Panc1 (cell line): ENCODE measurements at regions not wholly inside any gene's neighbourhood (a gene's known extent, or its start where the extent isn't known, plus 50 kb on each side); places are given as distances from the start of the nearest gene placed in this dataset.
A peak's percentile ranks its signal among the peaks of the same experiment; 100 is the strongest.

Experiments used
- ATAC-seq: fragments of 200-7000 bp; cut with Tn5 transposase; 2 replicates; pipeline ENCODE4 v1.9.1; 2020; ENCODE audit warnings: mild to moderate bottlenecking, moderate library complexity
- BruUV-seq: library from RNA; stranded (reverse); fragments of 400-500 nt; replicated peaks from 2 replicates; lab custom pipeline; 2021; lab: Mats Ljungman, UMichigan
- CTCF ChIA-PET: fragments of 300-600 bp; sonication (Branson Sonifier 250); formaldehyde crosslinking; loops from one replicate; lab custom pipeline; 2022; ENCODE audit warnings: antibody characterized with exemption; lab: Charles Lee
- POLR2A ChIA-PET: fragments of 300-600 bp; sonication (Branson Sonifier 250); formaldehyde crosslinking; loops from one replicate; lab custom pipeline; 2022; ENCODE audit warnings: antibody characterized with exemption; lab: Charles Lee
- DNase-seq: peaks from one replicate; pipeline ENCODE4 v3.0.0-alpha.2; 2010; ENCODE audit warnings: low read depth, low spot score
- H3K27ac ChIP-seq: 2 replicates; pipeline ENCODE4 v1.5.1; 2011; ENCODE audit warnings: mild to moderate bottlenecking, low read length, inconsistent platforms
- H3K27me3 ChIP-seq: fragments of 200-500 bp; sonication (Bioruptor generic); 2 replicates; pipeline ENCODE4 v1.6.0; 2014; ENCODE audit warnings: low read length, inconsistent platforms; ENCODE audit not compliant: control insufficient read depth, insufficient read depth
- H3K36me3 ChIP-seq: fragments of 200-500 bp; sonication (Bioruptor generic); 2 replicates; pipeline ENCODE4 v1.5.1; 2014; ENCODE audit warnings: inconsistent platforms, mild to moderate bottlenecking, low read length, moderate library complexity; ENCODE audit not compliant: control insufficient read depth, insufficient read depth
- H3K4me1 ChIP-seq: 2 replicates; pipeline ENCODE4 v1.5.1; 2011; ENCODE audit warnings: inconsistent platforms, mild to moderate bottlenecking, low read length, moderate library complexity; ENCODE audit not compliant: control insufficient read depth, insufficient read depth
- H3K4me3 ChIP-seq, 2 experiments: 2 replicates each; pipeline ENCODE4 v1.5.1; 2011 to 2012; ENCODE audit warnings: low read depth in 2 of 2, low read length in 2 of 2, mild to moderate bottlenecking in 2 of 2, inconsistent platforms in 1 of 2, moderate library complexity in 1 of 2
- H3K9me3 ChIP-seq: fragments of 200-500 bp; sonication (Bioruptor generic); 2 replicates; pipeline ENCODE4 v1.5.1; 2014; ENCODE audit warnings: low read depth, mild to moderate bottlenecking, inconsistent platforms, low read length, moderate library complexity; ENCODE audit not compliant: control insufficient read depth, insufficient read depth
- CTCF ChIP-seq: fragments of 450-650 bp; IDR thresholded peaks from 2 replicates; pipeline ENCODE4 v1.5.1; 2017; ENCODE audit warnings: mild to moderate bottlenecking
- POLR2AphosphoS5 ChIP-seq: IDR thresholded peaks from 2 replicates; pipeline ENCODE4 v1.6.1; 2012; ENCODE audit warnings: mild to moderate bottlenecking, low read depth, low read length, moderate library complexity
- REST ChIP-seq, 2 experiments: IDR thresholded peaks; 2 replicates each; pipeline ENCODE4 v1.6.1; 2011 to 2012; ENCODE audit warnings: low read depth in 2 of 2, control low read depth in 1 of 2, low read length in 1 of 2, mild to moderate bottlenecking in 1 of 2, moderate library complexity in 1 of 2; ENCODE audit not compliant: insufficient read depth in 1 of 2
- SIN3A ChIP-seq: IDR thresholded peaks from 2 replicates; pipeline ENCODE4 v1.6.1; 2012; ENCODE audit warnings: low read depth, mild to moderate bottlenecking, low read length, moderate library complexity, borderline replicate concordance; ENCODE audit not compliant: insufficient read depth
- TCF7L2 ChIP-seq: IDR thresholded peaks from 2 replicates; pipeline ENCODE4 v1.6.1; 2011; ENCODE audit warnings: mild to moderate bottlenecking, low read depth, low read length, inconsistent platforms
- in situ Hi-C: cut with HindIII; loops from 2 replicates; pipeline ENCODE4 v1.10.0; 2016; ENCODE audit warnings: low sequenced_read_pairs, low pct_unique_long_range_greater_than_20kb
- intact Hi-C: fragments of 100-400 bp; cut with micrococcal nuclease; formaldehyde crosslinking; loops from one replicate; pipeline ENCODE4 v1.10.0; 2022; ENCODE audit not compliant: unreplicated experiment

- no peak for DNase-seq
- ChIA-PET POLR2A (no interaction called here), CTCF (no interaction called here)
- Histone ChIP-seq H3K36me3 (no peaks in the 10 kb centered on the region), H3K4me3 (no peak overlapping the region), H3K27me3 (no peaks in the 10 kb centered on the region), H3K4me1 (peaks cover 14% of the 10 kb centered on the region), H3K9me3 (no peaks in the 10 kb centered on the region), H3K27ac (peak overlapping the region; percentile 67; the same call in 1 of the 2 replicates)
- intact Hi-C loops: no loop called here
- BruUV-seq: no TSS peak
- no peak for TF ChIP-seq CTCF
- TF ChIP-seq TCF7L2: no peak
- TF ChIP-seq SIN3A: no peak
- no peak for TF ChIP-seq POLR2AphosphoS5
- no peak for TF ChIP-seq REST (IDR thresholded peaks at IDR 0.05; ENCODE audit: insufficient read depth in 1 of 2, low read depth in 2 of 2, low read length in 1 of 2)
- no peak for ATAC-seq
- in situ Hi-C loops: no loop called here
Measured at GRCh38 chr6:139580592-139581484, 206.4 kb upstream of the CITED2 start.

- no peaks in the 10 kb centered on the region for H3K9me3 ChIP-seq
- peaks cover 8% of the 10 kb centered on the region for H3K4me1 ChIP-seq
- H3K27me3 ChIP-seq: no peaks in the 10 kb centered on the region
- POLR2A ChIA-PET: no interaction called here
- in situ Hi-C loops (no loop called here), intact Hi-C loops (no loop called here)
- H3K36me3 ChIP-seq: no peaks in the 10 kb centered on the region
- no peak for TF ChIP-seq CTCF
- TF ChIP-seq POLR2AphosphoS5: no peak
- TF ChIP-seq REST (IDR thresholded peaks at IDR 0.05; ENCODE audit: insufficient read depth in 1 of 2, low read depth in 2 of 2, low read length in 1 of 2): no peak
- no peak for TF ChIP-seq TCF7L2
- no peak for TF ChIP-seq SIN3A
- CTCF ChIA-PET: no interaction called here
- H3K27ac ChIP-seq: peak overlapping the region; percentile 68
- no peak for DNase-seq
- no TSS peak for BruUV-seq
- H3K4me3 ChIP-seq: no peak overlapping the region
- ATAC-seq: no peak; the same call in 1 of the 2 replicates
Measured at GRCh38 chr6:139577763-139578604, 203.5 kb upstream of the CITED2 start.
